Activated T-cell treated with anti-CD3 and anti-CD28 coated beads, Interleukin-2, amount 50 U/mL, for 72 hours (primary cell): ENCODE measurements at regions not wholly inside any gene's neighbourhood (a gene's known extent, or its start where the extent isn't known, plus 50 kb on each side); places are given as distances from the start of the nearest gene placed in this dataset.

ENCODE experiments used
- ATAC-seq, 2 donors: fragments of 150-1000 bp; cut with Tn5 transposase; replicated peaks in 1 of 2; 2 replicates each; pipeline ENCODE4 v1.10.0; 2021; ENCODE audit warnings: moderate library complexity in 2 of 2, mild to moderate bottlenecking in 1 of 2
- DNase-seq, 2 donors: peaks; one replicate each; pipeline ENCODE4 v3.0.0; 2021 to 2022; ENCODE audit warnings: mixed read lengths in 1 of 2
- H3K27ac Mint-ChIP-seq: one replicate; pipeline ENCODE4 v1.8.0; 2022; ENCODE audit warnings: mild to moderate bottlenecking, moderate library complexity, mixed read lengths
- H3K27me3 Mint-ChIP-seq: one replicate; pipeline ENCODE4 v1.8.0; 2022; ENCODE audit warnings: low read depth, mixed read lengths
- H3K36me3 Mint-ChIP-seq, 2 donors: one replicate each; pipeline ENCODE4 v1.8.0; 2022; ENCODE audit warnings: mixed read lengths in 2 of 2, mild to moderate bottlenecking in 1 of 2; ENCODE audit not compliant: insufficient read depth in 2 of 2
- H3K4me1 Mint-ChIP-seq: one replicate; pipeline ENCODE4 v1.8.0; 2022; ENCODE audit warnings: low read depth, mixed read lengths
- H3K4me3 Mint-ChIP-seq, 2 donors: one replicate each; pipeline ENCODE4 v1.8.0; 2022; ENCODE audit warnings: mild to moderate bottlenecking in 2 of 2, mixed read lengths in 2 of 2, moderate library complexity in 2 of 2
- H3K9me3 Mint-ChIP-seq, 2 donors: one replicate each; pipeline ENCODE4 v1.8.0; 2022; ENCODE audit warnings: mixed read lengths in 2 of 2

- H3K36me3 Mint-ChIP-seq, result no peaks in the 10 kb centered on the region
- no peak overlapping the region for H3K27ac Mint-ChIP-seq
- no peaks in the 10 kb centered on the region for H3K27me3 Mint-ChIP-seq
- H3K4me1 Mint-ChIP-seq, result no peaks in the 10 kb centered on the region
- ATAC-seq (no peak), DNase-seq (no peak)
- no peaks in the 10 kb centered on the region for H3K9me3 Mint-ChIP-seq
- no peak overlapping the region for H3K4me3 Mint-ChIP-seq
Measured at GRCh38 chr2:219836647-219837177, 209.3 kb downstream of the SLC4A3 start.

- DNase-seq (no peak), ATAC-seq (no peak)
- no peaks in the 10 kb centered on the region for H3K36me3 Mint-ChIP-seq
- H3K27me3 Mint-ChIP-seq, result no peaks in the 10 kb centered on the region
- no peak overlapping the region for H3K27ac Mint-ChIP-seq
- no peak overlapping the region for H3K4me3 Mint-ChIP-seq
- H3K4me1 Mint-ChIP-seq, result no peaks in the 10 kb centered on the region
- H3K9me3 Mint-ChIP-seq, result no peaks in the 10 kb centered on the region
Measured at GRCh38 chr2:219844401-219845091, 217.1 kb downstream of the SLC4A3 start.

DNA sequence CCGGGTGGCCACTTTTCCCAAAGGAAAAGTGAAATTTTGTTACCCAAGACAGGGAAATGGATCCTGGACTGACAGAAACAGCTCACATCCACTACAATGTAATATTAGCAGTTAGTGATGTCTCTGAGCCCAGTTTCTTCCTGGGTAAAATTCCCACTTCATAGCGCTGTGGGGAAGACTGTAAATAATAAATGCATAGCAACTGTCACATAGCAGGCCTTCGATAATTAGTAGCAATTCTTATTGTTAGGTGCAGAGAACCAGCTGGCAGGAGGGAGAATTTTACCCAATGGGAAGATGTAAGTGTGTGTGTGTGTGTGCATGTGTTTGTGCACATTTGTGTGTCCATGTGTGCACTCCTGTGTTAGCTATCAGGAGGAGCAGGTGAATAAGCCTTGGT, 221.5 kb downstream of the SLC4A3 start:
- Mint-ChIP-seq H3K4me1 (no peaks in the 10 kb centered on the region), H3K9me3 (no peaks in the 10 kb centered on the region), H3K27ac (no peak overlapping the region), H3K36me3 (no peaks in the 10 kb centered on the region), H3K27me3 (peaks cover 25% of the 10 kb centered on the region), H3K4me3 (no peak overlapping the region)
- ATAC-seq (no peak), DNase-seq (no peak)

GRCh38 chr2:219851169-219851568, 223.7 kb downstream of the SLC4A3 start:
- H3K4me1 Mint-ChIP-seq, result no peaks in the 10 kb centered on the region
- peaks cover 0 to 4% of the 10 kb centered on the region in 2 donors for H3K9me3 Mint-ChIP-seq
- H3K27ac Mint-ChIP-seq, result no peak overlapping the region
- H3K27me3 Mint-ChIP-seq, result peaks cover 31% of the 10 kb centered on the region
- no peak overlapping the region for H3K4me3 Mint-ChIP-seq
- DNase-seq (no peak), ATAC-seq (no peak)
- H3K36me3 Mint-ChIP-seq, result no peaks in the 10 kb centered on the region

DNA sequence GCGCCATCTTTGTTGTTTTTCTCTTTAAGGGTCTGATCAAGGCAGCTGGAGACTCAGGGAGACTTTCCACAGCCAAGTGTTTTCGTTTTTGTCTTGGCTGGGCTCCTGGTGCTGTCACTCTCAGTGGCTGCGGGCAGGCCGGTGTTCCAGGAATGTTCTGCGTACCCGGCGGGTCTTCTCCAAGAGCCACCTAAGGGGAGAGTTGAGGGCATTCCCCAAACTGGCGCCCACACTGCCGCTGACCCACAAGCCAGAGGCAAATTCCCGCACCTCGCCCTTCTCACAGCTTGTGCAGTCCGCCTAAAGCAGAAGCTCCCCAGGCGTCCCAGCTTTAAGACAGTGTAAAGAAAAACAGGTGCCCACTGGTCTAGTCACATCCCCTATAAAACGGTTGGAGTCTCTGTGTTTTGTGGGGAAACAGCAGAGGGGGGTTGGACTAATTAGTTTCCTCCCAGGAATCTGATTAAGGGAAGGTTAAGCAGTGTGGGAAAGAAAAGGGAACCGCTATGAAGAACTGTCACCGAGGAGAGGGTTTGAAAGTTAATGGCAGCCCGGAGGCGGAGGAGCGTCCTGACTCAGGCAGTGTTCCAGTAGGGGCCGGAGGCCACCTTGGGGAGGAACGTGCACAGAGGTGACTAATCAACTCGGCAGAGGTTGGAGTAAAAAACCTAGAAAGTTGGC, 224.5 kb downstream of the SLC4A3 start:
- Mint-ChIP-seq H3K27me3 (peaks cover 31% of the 10 kb centered on the region), H3K4me3 (no peak overlapping the region), H3K36me3 (no peaks in the 10 kb centered on the region), H3K4me1 (no peaks in the 10 kb centered on the region), H3K27ac (no peak overlapping the region), H3K9me3 (peaks cover 0 to 4% of the 10 kb centered on the region in 2 donors)
- ATAC-seq (no peak), DNase-seq (no peak)

DNA sequence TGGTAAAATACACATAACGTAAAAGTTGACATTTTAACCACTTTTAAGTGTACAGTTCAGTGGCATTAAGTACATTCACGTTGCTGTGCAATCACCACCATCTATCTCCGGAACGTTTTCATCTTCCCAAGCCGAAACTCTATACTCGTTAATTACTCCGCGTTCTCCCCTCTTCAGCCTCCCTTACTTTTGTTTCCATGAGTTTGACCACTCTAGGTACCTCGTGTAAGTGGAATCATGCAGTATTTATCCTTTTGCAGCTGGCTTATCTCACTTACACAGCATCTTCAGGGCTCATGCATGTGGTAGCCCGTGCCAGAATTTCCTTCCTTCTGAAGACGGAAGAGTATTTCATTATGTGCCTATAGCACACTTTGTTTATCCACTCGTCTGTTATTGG, 225.2 kb downstream of the SLC4A3 start:
- DNase-seq (no peak), ATAC-seq (no peak)
- no peak overlapping the region for H3K4me3 Mint-ChIP-seq
- H3K27ac Mint-ChIP-seq, result no peak overlapping the region
- H3K4me1 Mint-ChIP-seq, result no peaks in the 10 kb centered on the region
- H3K9me3 Mint-ChIP-seq, result peaks cover 0 to 4% of the 10 kb centered on the region in 2 donors
- no peaks in the 10 kb centered on the region for H3K36me3 Mint-ChIP-seq
- H3K27me3 Mint-ChIP-seq, result peaks cover 31% of the 10 kb centered on the region

- Mint-ChIP-seq H3K9me3 (peaks cover 0 to 4% of the 10 kb centered on the region in 2 donors), H3K27ac (no peak overlapping the region), H3K4me1 (no peaks in the 10 kb centered on the region), H3K4me3 (no peak overlapping the region), H3K36me3 (no peaks in the 10 kb centered on the region), H3K27me3 (peaks cover 25% of the 10 kb centered on the region)
- ATAC-seq (no peak), DNase-seq (no peak)
Measured at GRCh38 chr2:219856602-219857001, 229.2 kb downstream of the SLC4A3 start.

GRCh38 chr2:219857751-219858150, 230.3 kb downstream of the SLC4A3 start:
- DNase-seq, result no peak
- ATAC-seq, result no peak
- no peaks in the 10 kb centered on the region for H3K36me3 Mint-ChIP-seq
- peaks cover 0 to 4% of the 10 kb centered on the region in 2 donors for H3K9me3 Mint-ChIP-seq
- H3K27me3 Mint-ChIP-seq, result peaks cover 15% of the 10 kb centered on the region
- H3K4me3 Mint-ChIP-seq, result no peak overlapping the region
- no peaks in the 10 kb centered on the region for H3K4me1 Mint-ChIP-seq
- no peak overlapping the region for H3K27ac Mint-ChIP-seq

DNA sequence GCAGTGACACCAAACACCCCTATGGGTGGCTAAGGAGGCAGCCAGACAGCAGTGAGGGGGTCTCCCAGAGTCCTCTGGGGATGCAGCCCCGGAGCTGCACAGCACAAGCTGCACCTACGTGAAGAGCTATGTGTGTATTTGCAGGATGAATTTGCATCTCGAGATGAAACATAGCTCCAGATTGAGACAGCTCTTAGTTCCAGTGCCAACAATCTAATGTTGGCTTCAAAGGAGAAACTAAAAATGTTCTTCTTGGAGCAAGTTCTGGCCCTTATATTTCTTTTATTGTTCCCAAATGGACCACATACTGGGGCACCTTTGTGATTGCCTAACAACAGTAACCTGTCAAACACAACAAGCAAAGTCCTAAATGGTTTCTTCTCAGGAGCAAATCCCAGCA, 233.9 kb downstream of the SLC4A3 start:
- Mint-ChIP-seq H3K4me1 (no peaks in the 10 kb centered on the region), H3K27ac (no peak overlapping the region)
- no peak for ATAC-seq

DNA sequence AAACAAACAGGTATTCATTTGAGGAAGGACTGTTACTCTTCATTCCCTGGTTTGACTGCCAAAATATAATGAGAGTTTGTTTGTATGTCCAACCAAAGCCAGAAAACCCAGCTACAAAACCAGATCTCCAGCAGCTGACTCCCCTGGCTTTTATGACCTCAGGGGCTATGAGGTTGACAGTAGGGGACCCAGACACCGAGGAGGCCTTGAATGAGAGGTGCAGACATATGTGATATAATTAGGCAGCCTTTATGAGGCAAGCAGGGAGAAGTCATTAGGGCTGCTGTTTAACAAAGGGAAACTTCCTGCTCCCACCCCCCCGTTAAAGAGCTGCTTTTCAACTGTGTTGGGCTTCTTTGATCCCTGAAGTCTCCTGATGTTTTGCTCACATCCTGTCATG, 236.7 kb downstream of the SLC4A3 start:
- no peaks in the 10 kb centered on the region for H3K9me3 Mint-ChIP-seq
- no peak for ATAC-seq
- H3K4me3 Mint-ChIP-seq, result no peak overlapping the region
- DNase-seq, result no peak
- no peaks in the 10 kb centered on the region for H3K36me3 Mint-ChIP-seq
- H3K27ac Mint-ChIP-seq, result no peak overlapping the region
- no peaks in the 10 kb centered on the region for H3K4me1 Mint-ChIP-seq
- H3K27me3 Mint-ChIP-seq, result no peaks in the 10 kb centered on the region

More for the DNA sequence above, 233.9 kb downstream of the SLC4A3 start:
- H3K27me3 Mint-ChIP-seq, result no peaks in the 10 kb centered on the region
- no peaks in the 10 kb centered on the region for H3K9me3 Mint-ChIP-seq
- H3K4me3 Mint-ChIP-seq, result no peak overlapping the region
- DNase-seq, result no peak
- no peaks in the 10 kb centered on the region for H3K36me3 Mint-ChIP-seq

GRCh38 chr2:219868635-219869034, 241.2 kb downstream of the SLC4A3 start:
- Mint-ChIP-seq H3K36me3 (no peaks in the 10 kb centered on the region), H3K4me3 (no peak overlapping the region), H3K27ac (no peak overlapping the region), H3K9me3 (no peaks in the 10 kb centered on the region), H3K27me3 (no peaks in the 10 kb centered on the region), H3K4me1 (no peaks in the 10 kb centered on the region)
- ATAC-seq (no peak), DNase-seq (no peak)

DNA sequence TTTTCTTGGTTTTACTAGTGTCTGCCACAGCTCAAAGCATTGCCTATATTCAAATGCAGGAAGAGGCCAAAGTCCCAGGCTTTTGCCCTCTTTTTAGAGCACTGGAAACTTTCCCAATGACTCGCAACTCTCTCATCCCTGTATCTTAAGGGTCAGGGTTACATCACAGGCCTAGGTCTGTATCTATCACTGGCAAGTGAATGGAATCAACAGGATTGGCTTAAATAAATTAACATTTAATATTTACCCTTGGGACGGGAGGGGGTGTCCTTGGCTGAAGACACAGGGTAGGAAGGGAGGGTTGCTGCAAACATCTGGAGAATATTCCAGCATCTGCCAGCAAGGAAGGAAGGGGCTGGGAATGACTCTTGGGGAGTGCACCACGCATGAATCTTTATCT, 242.6 kb downstream of the SLC4A3 start:
- ATAC-seq (no peak), DNase-seq (no peak)
- no peaks in the 10 kb centered on the region for H3K27me3 Mint-ChIP-seq
- no peaks in the 10 kb centered on the region for H3K9me3 Mint-ChIP-seq
- H3K4me3 Mint-ChIP-seq, result no peak overlapping the region
- no peak overlapping the region for H3K27ac Mint-ChIP-seq
- no peaks in the 10 kb centered on the region for H3K36me3 Mint-ChIP-seq
- H3K4me1 Mint-ChIP-seq, result no peaks in the 10 kb centered on the region

GRCh38 chr2:219871351-219871750, 243.9 kb downstream of the SLC4A3 start:
- no peaks in the 10 kb centered on the region for H3K36me3 Mint-ChIP-seq
- H3K9me3 Mint-ChIP-seq, result no peaks in the 10 kb centered on the region
- H3K27ac Mint-ChIP-seq, result no peak overlapping the region
- H3K4me1 Mint-ChIP-seq, result no peaks in the 10 kb centered on the region
- ATAC-seq, result no peak
- no peaks in the 10 kb centered on the region for H3K27me3 Mint-ChIP-seq
- no peak for DNase-seq
- H3K4me3 Mint-ChIP-seq, result no peak overlapping the region

GRCh38 chr2:219875036-219875435, 247.6 kb downstream of the SLC4A3 start:
- Mint-ChIP-seq H3K9me3 (peaks cover 0 to 2% of the 10 kb centered on the region in 2 donors), H3K4me3 (no peak overlapping the region), H3K27me3 (no peaks in the 10 kb centered on the region), H3K27ac (no peak overlapping the region), H3K4me1 (no peaks in the 10 kb centered on the region), H3K36me3 (no peaks in the 10 kb centered on the region)
- no peak for DNase-seq
- no peak for ATAC-seq
